Breast epithelium (tissue), 3 donors: ENCODE measurements at regions not wholly inside any gene's neighbourhood (a gene's known extent, or its start where the extent isn't known, plus 50 kb on each side); places are given as distances from the start of the nearest gene placed in this dataset.

Source experiments
- POLR2A ChIP-seq: fragments of 450-650 bp; IDR thresholded peaks from one replicate; pipeline ENCODE4 v1.6.1; 2016; ENCODE audit warnings: antibody characterized with exemption, mild to moderate bottlenecking, moderate library complexity
- POLR2AphosphoS5 ChIP-seq, 3 donors: sonication (generic); formaldehyde crosslinking; IDR thresholded peaks; one replicate each; pipeline ENCODE4 v1.6.1; 2017; ENCODE audit warnings: antibody characterized with exemption in 3 of 3
- TF ChIP-seq, protein P1 (sequence below), 3 donors: fragments of 450-650 bp; IDR thresholded peaks; one replicate each; pipeline ENCODE4 v1.5.1; 2016 to 2017; ENCODE audit warnings: antibody characterized with exemption in 3 of 3, mild to moderate bottlenecking in 3 of 3, moderate library complexity in 3 of 3

DNA sequence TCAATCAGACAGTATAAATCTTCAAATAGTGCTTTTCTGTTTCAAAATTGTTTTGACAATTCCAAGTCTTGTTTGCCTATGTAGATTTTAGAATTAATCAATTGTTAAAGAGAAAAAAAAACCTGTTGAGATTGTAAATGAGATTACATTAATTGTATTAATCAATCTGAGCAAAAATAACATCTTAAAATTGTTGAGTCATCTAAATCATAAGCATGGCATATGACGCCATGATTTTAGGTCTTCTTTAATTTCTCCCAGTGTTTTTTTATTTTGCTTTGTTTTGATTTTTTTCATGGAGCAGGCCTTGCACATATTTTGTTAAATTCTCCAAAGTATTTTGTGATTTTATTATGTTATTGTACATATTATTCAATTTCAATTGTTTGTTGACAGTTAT lies 988.0 kb upstream of the SEMA6A start:
- TF ChIP-seq, protein P1, sequence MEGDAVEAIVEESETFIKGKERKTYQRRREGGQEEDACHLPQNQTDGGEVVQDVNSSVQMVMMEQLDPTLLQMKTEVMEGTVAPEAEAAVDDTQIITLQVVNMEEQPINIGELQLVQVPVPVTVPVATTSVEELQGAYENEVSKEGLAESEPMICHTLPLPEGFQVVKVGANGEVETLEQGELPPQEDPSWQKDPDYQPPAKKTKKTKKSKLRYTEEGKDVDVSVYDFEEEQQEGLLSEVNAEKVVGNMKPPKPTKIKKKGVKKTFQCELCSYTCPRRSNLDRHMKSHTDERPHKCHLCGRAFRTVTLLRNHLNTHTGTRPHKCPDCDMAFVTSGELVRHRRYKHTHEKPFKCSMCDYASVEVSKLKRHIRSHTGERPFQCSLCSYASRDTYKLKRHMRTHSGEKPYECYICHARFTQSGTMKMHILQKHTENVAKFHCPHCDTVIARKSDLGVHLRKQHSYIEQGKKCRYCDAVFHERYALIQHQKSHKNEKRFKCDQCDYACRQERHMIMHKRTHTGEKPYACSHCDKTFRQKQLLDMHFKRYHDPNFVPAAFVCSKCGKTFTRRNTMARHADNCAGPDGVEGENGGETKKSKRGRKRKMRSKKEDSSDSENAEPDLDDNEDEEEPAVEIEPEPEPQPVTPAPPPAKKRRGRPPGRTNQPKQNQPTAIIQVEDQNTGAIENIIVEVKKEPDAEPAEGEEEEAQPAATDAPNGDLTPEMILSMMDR (IDR thresholded peaks at IDR 0.05): no peak
- TF ChIP-seq POLR2AphosphoS5 (IDR thresholded peaks at IDR 0.05) (no peak), POLR2A (no peak)
